GM12874 (cell line): ENCODE measurements at regions not wholly inside any gene's neighbourhood (a gene's known extent, or its start where the extent isn't known, plus 50 kb on each side); places are given as distances from the start of the nearest gene placed in this dataset.

Source experiments
- CTCF ChIP-seq: IDR thresholded peaks from 2 replicates; pipeline ENCODE4 v1.5.1; 2011; ENCODE audit warnings: low read depth, mild to moderate bottlenecking, control low read depth, low read length, moderate library complexity; ENCODE audit not compliant: insufficient read depth

GRCh38 chr12:23028158-23028802 is 403.3 kb downstream of the ETNK1 start:
- no peak for TF ChIP-seq CTCF

- no peak for TF ChIP-seq CTCF
Measured at GRCh38 chr12:23029185-23029584, 404.2 kb downstream of the ETNK1 start.

- TF ChIP-seq CTCF, result no peak
Measured at GRCh38 chr12:23039834-23040233, 414.9 kb downstream of the ETNK1 start.

GRCh38 chr12:23041774-23042173 is 416.8 kb downstream of the ETNK1 start:
- TF ChIP-seq CTCF, result no peak

DNA sequence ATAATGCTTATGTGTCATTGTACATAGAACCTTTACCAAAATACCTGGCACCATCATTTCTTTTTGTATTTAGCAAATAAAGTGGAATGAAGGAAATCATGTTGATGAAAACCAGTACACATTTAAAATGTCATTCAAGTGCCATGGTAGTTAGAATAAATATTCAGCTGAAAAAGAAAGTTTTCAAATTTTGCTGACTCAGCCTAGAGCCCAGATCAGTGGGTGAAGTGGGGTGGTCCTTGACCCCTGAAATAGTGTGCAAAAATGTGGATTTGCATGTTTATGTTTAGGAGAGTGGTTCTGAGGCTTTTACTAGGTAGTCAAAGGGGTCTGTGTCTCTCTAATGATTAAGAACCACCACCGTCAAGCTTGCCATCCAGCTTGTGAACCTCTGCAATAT is 418.7 kb downstream of the ETNK1 start:
- no peak for TF ChIP-seq CTCF

DNA sequence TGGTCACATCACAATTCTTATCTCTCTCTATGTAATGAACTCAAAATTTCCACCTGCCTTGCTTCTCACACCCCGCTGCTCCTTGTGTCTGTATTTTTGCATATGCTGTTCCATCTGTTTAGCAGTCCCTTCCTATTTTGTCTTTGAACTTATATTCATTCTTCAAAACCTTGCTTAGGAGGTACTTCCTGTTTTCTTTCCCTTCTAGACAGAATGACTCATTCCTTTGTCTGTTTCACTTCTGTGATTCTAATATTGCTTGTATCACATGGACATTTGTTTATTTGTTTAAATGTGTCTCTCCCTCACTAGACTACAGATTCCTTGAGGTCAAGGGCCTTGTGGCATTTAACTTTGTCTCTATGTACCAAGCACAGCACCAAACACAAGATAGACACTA is 424.2 kb downstream of the ETNK1 start:
- TF ChIP-seq CTCF, result no peak

- no peak for TF ChIP-seq CTCF
Measured at GRCh38 chr12:23055004-23055403, 430.0 kb downstream of the ETNK1 start.

GRCh38 chr12:23057571-23057970 is 432.6 kb downstream of the ETNK1 start:
- TF ChIP-seq CTCF, result no peak
